HG03442 (cell line): ENCODE measurements at regions not wholly inside any gene's neighbourhood (a gene's known extent, or its start where the extent isn't known, plus 50 kb on each side); places are given as distances from the start of the nearest gene placed in this dataset.
"Not testable (repeated sequence)": the region's sequence is repeated elsewhere in the genome, so short reads cannot be mapped to it uniquely, and the experiment has no call there.

ENCODE experiments used
- ATAC-seq: cut with Tn5 transposase; IDR thresholded peaks from one replicate; pipeline ENCODE4 v1.9.1; 2021; ENCODE audit warnings: mild to moderate bottlenecking, moderate library complexity; ENCODE audit not compliant: unreplicated experiment

DNA sequence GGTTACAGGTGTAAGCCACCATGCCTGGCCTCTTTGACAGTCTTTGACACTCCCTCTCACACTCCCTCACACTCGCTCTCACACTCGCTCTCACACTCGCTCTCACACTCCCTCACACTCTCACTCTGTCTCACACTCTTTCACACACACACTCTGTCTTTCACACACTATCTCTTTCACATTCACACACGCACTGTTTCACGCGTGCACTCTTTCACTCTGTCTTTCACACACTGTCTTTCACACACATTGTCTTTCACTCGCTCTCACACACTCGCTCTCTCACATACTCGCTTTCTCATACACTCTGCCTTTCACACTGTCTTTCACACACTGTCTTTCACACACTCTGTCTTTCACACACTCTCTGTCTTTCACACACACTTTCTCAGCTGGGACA, 167.1 kb upstream of the CXCL13 start:
- no peak for ATAC-seq

DNA sequence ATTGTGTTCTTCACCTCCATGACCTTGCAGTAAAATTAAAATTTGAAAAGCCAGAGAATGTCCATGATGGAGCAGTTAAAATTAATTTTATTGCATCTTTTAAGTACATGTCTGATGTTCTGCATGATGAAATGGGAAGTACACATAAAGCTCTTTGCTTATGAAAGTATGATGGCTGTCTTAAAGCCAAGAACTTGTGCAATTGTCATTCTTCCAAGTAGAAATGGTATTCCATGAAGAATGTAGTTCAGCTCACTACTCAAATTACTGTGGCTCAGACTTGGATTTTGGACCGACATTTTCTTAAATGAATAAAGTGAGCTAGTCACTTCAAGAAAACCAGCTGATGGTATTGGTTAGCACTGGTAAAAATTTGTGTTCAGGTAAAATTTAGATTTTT, 161.7 kb upstream of the CXCL13 start:
- no peak for ATAC-seq

DNA sequence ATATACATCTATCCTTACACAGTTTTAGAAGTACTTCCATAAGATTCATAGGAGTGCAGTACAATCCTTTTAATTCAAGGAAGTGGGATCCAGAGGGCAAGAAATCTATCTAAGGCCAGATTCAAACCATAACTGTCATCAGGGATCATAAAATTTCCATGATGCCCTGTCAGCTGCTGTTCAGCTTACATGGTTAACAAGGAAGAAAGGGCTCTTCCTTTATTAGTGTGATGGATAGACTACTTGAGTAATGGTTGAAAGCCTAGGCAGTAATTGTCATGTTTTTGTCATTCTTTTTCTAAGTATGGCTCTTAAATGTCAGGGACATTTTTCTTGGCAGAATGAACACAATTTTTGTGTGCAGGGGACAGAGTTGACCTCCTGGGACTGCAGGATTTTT, 159.8 kb upstream of the CXCL13 start:
- no peak for ATAC-seq

DNA sequence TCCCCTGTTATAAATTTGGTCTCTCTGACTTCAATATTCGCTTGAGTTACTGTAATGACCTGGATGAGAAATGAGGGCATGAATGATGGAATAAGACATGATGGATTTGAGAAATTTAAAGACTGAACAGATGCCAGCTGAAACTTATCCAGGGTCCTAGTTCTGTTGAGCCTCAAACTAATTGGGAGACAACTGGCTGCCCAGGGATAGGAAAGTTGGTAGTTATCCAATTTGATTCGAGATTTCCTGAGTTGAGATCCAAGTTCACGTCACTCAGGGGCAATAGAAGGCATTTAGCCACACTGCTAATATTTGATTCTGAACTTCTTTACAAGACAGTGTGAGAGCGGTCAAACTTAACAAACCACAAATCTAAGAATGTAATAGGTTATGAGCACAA, 159.0 kb upstream of the CXCL13 start:
- no peak for ATAC-seq

DNA sequence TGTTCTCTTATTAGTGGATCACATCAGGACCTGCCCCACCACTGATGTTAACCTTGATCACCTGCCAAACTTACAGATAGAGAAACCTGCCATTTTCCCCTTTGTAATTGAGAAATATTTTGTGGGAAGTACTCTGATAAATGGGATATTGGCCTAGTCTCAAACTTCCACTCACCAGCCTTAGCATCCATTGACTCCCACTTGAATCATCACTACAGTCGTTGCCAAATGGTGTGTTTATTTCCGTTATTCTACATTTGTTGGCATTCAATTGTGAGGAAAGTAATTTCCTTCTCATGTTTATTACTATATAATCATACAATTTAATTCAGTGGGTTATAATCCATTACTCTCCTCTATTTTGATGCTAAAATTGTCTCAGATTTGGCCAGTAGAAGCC, 156.4 kb upstream of the CXCL13 start:
- no peak for ATAC-seq

DNA sequence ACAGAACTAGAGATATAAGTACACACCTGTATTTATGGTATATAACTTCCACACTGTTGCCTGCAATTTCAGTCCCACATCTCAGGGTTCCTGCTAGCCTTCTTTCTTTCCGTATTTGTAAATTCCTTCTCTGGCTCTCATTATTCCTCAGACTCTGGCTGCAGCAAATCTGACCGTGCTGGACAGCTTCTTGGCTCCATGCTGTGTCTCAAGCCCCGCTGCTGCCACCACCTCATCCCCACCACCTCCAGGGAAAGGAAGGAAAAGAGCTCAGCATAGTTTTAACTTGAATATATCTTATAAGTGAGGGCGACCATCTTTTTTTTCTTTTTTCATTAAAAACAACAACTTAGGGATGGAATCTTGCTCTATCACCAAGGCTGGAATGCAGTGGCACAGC, 155.6 kb upstream of the CXCL13 start:
- no peak for ATAC-seq

DNA sequence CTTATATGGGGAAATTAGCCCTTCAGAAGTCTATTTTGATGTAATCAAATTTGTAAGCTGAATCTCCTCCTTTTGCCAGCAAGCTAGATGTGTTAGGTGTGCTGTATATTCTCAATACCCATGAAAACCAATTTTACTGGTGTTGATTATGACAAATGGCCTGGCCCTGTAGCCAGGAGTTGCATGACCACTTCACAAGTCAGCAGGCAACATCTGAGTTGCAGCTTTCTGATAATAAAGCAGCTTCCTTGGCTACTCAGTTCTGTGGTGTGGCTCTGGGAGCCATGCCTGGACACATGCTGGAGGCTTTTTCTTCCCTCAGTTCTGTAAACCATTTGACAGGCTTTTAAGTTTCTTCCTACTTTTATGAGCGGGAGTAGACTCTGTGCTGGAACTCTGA, 154.1 kb upstream of the CXCL13 start:
- ATAC-seq: no peak

DNA sequence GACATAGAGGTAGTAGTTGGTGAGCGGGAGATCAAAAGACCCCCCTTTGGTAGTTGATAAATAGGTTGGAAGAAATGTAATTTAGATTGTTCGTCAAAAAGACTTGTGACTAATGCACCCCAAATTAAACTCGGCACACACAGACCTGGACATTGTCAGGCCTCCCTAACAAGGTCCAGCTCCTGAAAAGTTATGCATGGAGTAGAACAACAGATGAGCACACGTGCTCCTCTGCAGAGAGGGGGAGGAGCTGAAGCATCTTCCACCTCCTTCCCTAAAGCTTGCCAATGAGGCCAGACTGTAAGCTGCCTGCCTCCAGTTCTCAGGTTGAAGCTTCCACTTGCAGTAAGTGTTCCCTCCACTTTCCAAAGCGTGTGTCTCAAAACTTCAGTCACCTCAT, 153.5 kb upstream of the CXCL13 start:
- not testable (repeated sequence) for ATAC-seq

DNA sequence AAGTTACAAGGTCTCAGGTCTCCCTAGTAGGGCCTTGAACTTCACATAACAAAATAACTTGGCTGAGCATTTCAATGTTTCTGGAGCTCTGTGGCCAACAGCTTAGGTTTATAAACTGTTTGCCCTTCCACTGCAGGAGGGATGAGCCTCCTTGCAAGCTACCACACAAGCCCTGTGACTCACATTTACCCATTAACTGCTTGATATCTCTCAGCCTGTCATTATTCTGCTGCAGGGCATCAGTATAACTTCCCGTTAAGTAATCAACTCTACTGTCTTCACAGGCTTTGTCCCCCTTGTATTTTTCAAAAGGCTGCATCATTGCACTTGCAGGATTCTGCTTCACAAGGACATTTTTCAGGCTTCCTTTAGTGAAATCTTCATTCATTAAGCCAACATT, 151.7 kb upstream of the CXCL13 start:
- ATAC-seq: no peak

DNA sequence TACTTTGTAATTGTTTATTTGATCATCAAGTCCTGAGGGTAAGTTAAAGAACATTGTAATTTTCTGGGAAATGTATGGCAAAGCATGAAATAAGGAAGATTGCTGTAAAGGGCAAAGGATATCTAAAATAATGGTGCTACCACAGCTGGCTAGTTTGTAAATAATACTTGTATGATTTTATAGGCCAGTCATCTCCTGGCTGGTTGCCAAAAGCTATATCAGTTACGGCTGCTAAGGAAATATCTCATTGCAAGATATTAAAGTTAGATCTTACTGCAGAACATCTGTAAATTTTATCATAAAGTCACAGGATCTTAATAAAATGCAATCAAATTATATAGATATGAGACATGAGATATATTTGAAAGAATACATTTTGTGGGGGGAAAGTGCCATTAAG, 150.8 kb upstream of the CXCL13 start:
- no peak for ATAC-seq

DNA sequence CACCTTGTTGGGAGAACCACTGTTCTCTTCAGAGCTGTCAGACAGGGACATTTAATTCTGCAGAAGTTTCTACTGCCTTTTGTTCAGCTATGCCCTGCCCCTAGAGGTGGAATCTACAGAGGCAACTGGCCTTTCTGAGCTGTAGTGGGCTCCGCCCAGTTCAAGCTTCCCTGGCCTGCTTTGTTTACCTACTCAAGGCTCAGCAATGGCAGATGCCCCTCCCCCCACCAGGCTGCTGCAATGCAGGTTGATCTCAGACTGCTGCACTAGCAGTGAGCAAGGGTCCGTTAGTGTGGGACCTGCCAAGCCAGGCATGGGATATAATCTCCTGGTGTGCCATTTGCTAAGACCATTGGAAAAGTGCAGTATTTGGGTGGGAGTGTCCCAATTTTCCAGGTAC, 141.5 kb upstream of the CXCL13 start:
- not testable (repeated sequence) for ATAC-seq

DNA sequence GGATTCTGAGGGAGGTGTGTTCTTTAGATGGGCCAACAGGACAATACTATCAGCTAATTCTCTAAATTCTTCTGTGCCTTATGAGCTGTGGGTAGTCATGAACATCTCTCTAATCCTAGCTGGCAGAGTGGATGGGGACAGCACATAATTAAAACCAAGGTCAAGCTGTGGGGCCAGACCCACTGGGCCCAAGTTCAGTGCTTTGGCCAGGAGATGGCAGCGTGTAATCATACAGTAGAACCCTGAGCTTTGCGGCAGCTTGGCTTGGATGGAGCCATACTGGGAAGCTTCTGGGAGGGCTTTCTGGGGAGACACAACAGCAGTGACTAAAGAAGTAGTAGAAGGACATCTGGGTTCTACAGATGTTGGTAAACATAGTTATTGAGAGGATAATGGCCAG, 140.3 kb upstream of the CXCL13 start:
- no peak for ATAC-seq

DNA sequence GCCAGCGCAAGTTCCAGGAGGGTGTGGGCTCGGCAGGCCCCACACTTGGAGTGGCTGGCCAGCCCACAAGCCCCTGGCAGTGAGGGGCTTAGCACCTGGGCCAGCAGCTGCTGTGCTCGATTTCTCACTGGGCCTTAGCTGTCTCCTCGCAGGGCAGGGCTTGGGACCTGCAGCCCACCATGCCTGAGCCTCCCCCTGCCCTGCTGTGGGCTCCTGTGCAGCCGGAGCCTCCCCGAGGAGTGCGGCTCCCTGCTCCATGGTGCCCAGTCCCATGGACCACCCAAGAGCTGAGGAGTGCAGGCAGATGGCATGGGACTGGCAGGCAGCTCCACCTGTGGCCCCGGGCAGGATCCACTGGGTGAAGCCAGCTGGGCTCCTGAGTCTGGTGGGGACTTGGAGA, 139.2 kb upstream of the CXCL13 start:
- no peak for ATAC-seq

DNA sequence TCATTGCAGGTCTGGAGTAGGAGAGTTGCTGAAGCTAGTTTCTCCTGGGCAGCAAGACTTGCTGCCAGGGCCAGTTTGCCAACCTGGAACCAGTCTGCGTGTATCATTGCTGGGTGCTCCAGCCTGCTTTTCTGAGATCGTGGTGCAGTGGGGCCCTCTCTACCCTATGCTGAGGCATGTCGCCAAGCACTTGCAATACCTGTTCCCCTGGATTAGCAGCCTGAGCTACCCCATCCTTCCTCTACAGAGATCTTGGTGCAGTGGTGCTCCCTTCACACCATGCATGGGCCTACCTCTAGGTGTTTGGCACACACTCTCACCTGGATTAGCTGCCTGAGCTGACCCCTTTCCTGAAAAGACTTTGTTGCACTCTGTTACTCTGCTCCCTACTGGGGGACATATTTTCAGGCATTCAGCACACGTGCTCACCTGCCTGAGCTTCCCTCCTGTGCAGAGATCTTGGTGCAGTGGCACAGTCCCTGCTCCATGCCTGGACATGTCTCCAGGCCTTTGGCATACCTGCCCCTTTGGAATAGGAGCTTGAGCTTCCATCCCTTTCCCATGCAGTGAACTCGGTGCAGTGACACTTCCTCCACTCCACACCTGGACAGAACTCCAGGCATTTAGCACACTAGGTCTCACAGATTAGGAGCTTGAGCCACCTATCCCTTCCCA, 133.7 kb upstream of the CXCL13 start:
- ATAC-seq: no peak

DNA sequence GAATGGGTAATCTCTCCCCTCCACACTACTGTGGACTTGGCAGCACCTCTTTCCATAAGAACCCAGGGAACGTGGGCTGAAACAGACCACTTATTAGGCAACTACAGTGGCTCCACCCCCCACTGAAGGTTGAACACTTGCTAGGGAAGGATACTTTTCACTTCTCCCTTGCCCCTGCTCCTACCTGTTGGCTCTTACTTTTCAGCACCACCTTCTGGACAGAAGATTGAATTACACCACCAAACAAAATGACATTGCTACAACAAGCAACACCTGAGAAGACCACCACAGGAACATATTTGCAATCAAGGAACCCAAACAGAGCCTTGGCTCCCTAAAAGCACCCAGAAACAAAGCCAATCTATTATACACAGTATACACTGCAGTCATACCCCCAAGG, 132.1 kb upstream of the CXCL13 start:
- no peak for ATAC-seq

DNA sequence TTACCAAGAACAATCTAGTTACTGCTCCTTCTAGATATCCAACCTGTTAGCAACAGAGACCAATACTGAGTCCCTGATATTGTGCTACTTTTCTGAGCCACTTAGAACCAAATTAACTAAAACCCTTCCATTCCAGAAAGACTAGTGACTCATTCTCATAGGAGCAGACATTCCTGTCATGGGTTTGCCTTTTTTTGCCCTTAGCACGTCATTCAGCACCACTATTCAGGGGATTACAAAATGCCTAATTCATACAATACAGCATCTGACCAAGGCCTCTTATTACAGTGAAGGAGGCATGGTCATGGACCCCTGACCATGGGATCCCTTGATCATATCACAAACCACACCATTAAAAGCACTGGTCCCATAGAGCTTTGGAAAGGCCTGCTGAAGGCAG, 123.8 kb upstream of the CXCL13 start:
- no peak for ATAC-seq

DNA sequence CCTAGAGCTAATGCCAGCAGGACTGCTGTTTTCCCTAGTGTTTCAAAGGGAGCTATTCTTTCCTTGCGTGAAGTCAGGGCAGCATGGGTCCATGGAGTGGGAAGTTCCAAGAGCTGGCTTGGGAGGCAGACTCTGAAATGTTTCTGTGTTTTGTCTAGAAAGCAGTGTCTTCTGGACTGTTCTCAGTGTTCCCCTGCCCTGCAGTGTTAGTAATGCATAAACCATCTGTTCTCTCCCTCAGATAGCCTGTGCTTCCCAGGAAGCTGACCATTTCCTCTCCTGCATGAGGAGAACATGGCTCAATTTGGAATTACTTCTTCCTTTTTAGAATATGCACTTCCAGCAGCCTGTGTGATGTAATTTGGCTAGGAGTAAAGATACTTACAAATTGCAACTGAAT, 116.7 kb upstream of the CXCL13 start:
- no peak for ATAC-seq

DNA sequence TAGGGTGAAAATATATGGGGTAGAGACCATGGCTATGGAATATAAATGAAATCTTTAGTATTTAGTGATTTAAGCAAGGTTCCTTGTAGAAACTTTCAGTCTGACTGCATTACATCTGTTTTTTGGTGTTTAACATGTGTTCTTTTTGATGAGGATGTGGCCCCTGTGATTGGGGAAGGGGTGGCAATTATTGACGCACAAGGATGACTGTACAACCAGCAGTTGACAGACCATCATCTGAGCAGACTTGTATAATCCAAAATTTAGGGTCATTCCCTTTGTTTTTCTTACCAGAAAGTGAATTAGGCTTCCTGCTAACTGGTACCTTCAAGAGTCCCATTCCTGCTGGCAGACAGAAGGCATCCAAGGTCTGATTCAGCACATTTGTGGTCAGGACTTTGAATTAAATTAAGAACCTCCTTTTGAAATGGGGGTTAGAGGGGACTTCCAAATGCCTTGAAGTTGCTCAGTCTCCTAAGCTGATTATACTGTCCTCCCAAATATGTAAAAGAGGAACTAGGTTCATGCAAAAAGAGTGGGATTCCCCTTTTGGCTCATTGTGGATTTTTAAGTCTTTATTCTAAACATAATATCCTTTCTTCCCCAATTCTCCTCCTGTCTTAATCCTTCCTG, 112.4 kb upstream of the CXCL13 start:
- ATAC-seq: peak; percentile 56

DNA sequence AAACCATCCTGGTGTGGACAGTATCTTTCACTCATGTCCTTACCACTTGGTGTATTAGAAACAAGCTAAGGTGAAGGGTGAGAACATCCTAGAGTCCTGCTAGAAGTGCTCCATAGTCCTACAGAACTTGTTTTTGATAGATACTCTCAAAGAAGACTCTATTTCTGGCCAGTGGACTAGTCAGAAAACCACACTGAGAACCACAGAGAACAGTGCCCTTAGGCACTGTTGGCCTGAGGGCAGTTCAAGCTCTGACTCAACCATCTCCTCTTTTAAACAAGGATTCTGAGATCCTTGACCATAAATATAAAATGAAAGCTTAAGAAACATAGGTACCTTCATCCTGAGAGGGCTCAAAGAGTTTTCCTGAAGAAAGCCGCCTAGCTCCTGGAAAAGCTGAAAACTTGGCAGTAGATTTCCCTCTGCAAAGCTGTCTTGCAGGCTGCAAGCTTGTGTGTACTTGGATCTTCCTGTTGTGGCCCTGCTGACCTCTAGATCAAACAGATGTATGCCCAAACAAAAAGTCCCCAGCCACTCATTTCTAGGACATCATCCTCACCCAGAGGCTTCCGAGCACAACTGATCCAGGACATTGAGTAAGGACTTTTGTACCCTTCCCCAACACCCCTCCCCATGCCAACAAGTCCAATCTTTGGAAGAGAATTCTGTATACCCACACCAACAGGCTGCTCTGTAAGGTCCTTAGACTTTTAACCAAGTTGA, 111.6 kb upstream of the CXCL13 start:
- peak; percentile 67 for ATAC-seq

DNA sequence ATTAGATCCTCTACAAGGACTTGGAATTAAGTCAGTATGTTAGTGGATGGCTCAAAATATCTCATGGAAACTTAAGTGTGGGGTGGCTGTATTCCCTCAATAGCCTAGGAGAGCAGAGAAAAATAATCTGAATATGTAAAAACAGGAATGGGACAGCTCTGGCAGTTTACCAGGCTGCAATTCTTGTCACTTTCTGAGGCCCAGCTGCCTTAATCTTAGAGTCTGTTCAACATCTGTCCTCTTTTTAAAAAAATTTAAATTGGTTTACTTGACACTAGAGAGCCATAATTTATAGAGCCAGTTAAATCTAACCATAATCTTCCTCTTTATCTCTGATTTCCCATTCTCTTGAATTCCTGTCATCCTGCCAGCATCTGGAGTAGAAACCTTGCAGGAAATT, 109.2 kb upstream of the CXCL13 start:
- ATAC-seq: no peak

DNA sequence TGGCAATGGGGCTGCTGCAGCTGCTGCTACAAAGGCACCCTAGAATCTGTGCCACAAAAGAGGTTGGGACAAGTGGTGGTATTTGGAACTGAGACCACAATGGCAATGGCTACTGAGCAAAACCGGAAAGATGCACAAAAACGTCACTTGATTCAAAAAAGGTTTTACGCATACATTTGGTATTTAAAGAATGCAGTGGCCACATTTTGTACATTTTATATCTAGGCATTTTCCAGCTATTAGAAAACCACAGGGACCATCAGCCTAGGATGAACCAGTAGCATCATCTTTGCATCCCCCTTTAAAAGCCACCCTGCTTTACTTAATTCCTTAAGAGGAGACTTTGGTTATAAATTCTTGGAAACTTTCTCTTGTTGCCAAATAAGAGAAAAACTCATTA, 104.8 kb upstream of the CXCL13 start:
- no peak for ATAC-seq

DNA sequence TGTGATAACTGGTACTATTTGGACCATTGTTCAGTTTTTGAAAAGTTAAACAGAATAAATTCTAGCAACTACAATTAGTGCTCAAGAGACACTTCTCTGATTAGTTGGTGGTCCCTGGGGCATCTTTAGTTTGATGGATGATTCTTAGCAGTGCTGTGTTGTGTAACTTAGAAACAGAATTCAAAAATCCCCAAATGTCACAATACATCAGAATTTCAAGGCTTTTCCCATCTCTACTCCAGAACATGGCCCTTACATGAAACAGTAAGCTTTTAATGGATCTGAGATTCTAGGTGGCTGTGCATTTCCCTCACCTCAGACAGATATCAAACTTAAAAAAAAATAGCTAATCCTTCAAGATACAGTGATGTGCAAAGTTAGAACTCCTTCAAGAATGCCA, 104.4 kb upstream of the CXCL13 start:
- ATAC-seq: no peak
